ENCODE measurements at regions not wholly inside any gene's neighbourhood (a gene's known extent, or its start where the extent isn't known, plus 50 kb on each side); places are given as distances from the start of the nearest gene placed in this dataset.

GRCh38 chr6:164010441-164011103, 596.1 kb downstream of the QKI start:
- no peak for DNase-seq
- no peaks in the 10 kb centered on the region for H3K36me3 ChIP-seq
- no peaks in the 10 kb centered on the region; the same call in 1 of the 2 replicates for H3K4me1 ChIP-seq
- TF ChIP-seq CTCF (IDR thresholded peaks at IDR 0.05; ENCODE audit: low read depth, low read length) = no peak
- H3K27me3 ChIP-seq = no peaks in the 10 kb centered on the region
- no peak overlapping the region for H3K4me3 ChIP-seq (ENCODE audit: low read depth, low read length)
- no peaks in the 10 kb centered on the region for H3K9me3 ChIP-seq

GRCh38 chr6:164008902-164009301, 594.4 kb downstream of the QKI start:
- Histone ChIP-seq H3K36me3 (no peaks in the 10 kb centered on the region), H3K27me3 (no peaks in the 10 kb centered on the region), H3K4me3 (ENCODE audit: low read depth, low read length) (no peak overlapping the region), H3K4me1 (no peaks in the 10 kb centered on the region; the same call in 1 of the 2 replicates), H3K9me3 (no peaks in the 10 kb centered on the region)
- DNase-seq = no peak
- no peak for TF ChIP-seq CTCF (IDR thresholded peaks at IDR 0.05; ENCODE audit: low read depth, low read length)

GRCh38 chr6:164007881-164008280, 593.4 kb downstream of the QKI start:
- H3K4me3 ChIP-seq (ENCODE audit: low read depth, low read length) = no peak overlapping the region
- H3K4me1 ChIP-seq = no peaks in the 10 kb centered on the region; the same call in 1 of the 2 replicates
- no peak for DNase-seq
- TF ChIP-seq CTCF (IDR thresholded peaks at IDR 0.05; ENCODE audit: low read depth, low read length) = no peak
- H3K27me3 ChIP-seq = no peaks in the 10 kb centered on the region
- H3K9me3 ChIP-seq = no peaks in the 10 kb centered on the region
- no peaks in the 10 kb centered on the region for H3K36me3 ChIP-seq

- Histone ChIP-seq H3K4me1 (no peaks in the 10 kb centered on the region; the same call in 1 of the 2 replicates), H3K4me3 (ENCODE audit: low read depth, low read length) (no peak overlapping the region), H3K9me3 (no peaks in the 10 kb centered on the region), H3K36me3 (no peaks in the 10 kb centered on the region), H3K27me3 (no peaks in the 10 kb centered on the region)
- DNase-seq = no peak
- TF ChIP-seq CTCF (IDR thresholded peaks at IDR 0.05; ENCODE audit: low read depth, low read length) = no peak
These were observed 591.9 kb downstream of the QKI start for GRCh38 chr6:164006459-164006858.

GRCh38 chr6:164005004-164005711, 590.6 kb downstream of the QKI start:
- no peaks in the 10 kb centered on the region for H3K27me3 ChIP-seq
- no peak overlapping the region for H3K4me3 ChIP-seq (ENCODE audit: low read depth, low read length)
- H3K4me1 ChIP-seq = no peaks in the 10 kb centered on the region
- no peaks in the 10 kb centered on the region for H3K9me3 ChIP-seq
- no peak for DNase-seq
- TF ChIP-seq CTCF (IDR thresholded peaks at IDR 0.05; ENCODE audit: low read depth, low read length) = no peak
- H3K36me3 ChIP-seq = no peaks in the 10 kb centered on the region

GRCh38 chr6:164000276-164000675, 585.8 kb downstream of the QKI start:
- H3K9me3 ChIP-seq = no peaks in the 10 kb centered on the region
- TF ChIP-seq CTCF (IDR thresholded peaks at IDR 0.05; ENCODE audit: low read depth, low read length) = no peak
- H3K27me3 ChIP-seq = no peaks in the 10 kb centered on the region
- DNase-seq = no peak
- H3K4me3 ChIP-seq (ENCODE audit: low read depth, low read length) = no peak overlapping the region
- no peaks in the 10 kb centered on the region for H3K4me1 ChIP-seq
- H3K36me3 ChIP-seq = no peaks in the 10 kb centered on the region
